ENCODE measurements at regions not wholly inside any gene's neighbourhood (a gene's known extent, or its start where the extent isn't known, plus 50 kb on each side); places are given as distances from the start of the nearest gene placed in this dataset.

- no peak overlapping the region for H3K4me3 ChIP-seq (replicated peaks; ENCODE audit: low read depth, low read length)
- TF ChIP-seq CTCF (IDR thresholded peaks at IDR 0.05; ENCODE audit: low read length, missing control alignments), result no peak
- no peak for DNase-seq (ENCODE audit: low read depth)
Measured at GRCh38 chr6:164469276-164469949, 840.0 kb downstream of the C6orf118 start.

- TF ChIP-seq CTCF (IDR thresholded peaks at IDR 0.05; ENCODE audit: low read length, missing control alignments), result no peak
- DNase-seq (ENCODE audit: low read depth), result no peak
- no peak overlapping the region for H3K4me3 ChIP-seq (replicated peaks; ENCODE audit: low read depth, low read length)
Measured at GRCh38 chr6:164455835-164456234, 853.6 kb downstream of the C6orf118 start.

GRCh38 chr6:164453835-164454234 is 855.6 kb downstream of the C6orf118 start:
- DNase-seq (ENCODE audit: low read depth), result no peak
- TF ChIP-seq CTCF (IDR thresholded peaks at IDR 0.05; ENCODE audit: low read length, missing control alignments), result no peak
- H3K4me3 ChIP-seq (replicated peaks; ENCODE audit: low read depth, low read length), result no peak overlapping the region

GRCh38 chr6:164442572-164442971 is 866.8 kb downstream of the C6orf118 start:
- no peak overlapping the region for H3K4me3 ChIP-seq (replicated peaks; ENCODE audit: low read depth, low read length)
- no peak for DNase-seq (ENCODE audit: low read depth)
- TF ChIP-seq CTCF (IDR thresholded peaks at IDR 0.05; ENCODE audit: low read length, missing control alignments), result no peak

- no peak for DNase-seq (ENCODE audit: low read depth)
- no peak for TF ChIP-seq CTCF (IDR thresholded peaks at IDR 0.05; ENCODE audit: low read length, missing control alignments)
- H3K4me3 ChIP-seq (replicated peaks; ENCODE audit: low read depth, low read length), result no peak overlapping the region
Measured at GRCh38 chr6:164439331-164439730, 870.1 kb downstream of the C6orf118 start.

- DNase-seq (ENCODE audit: low read depth), result no peak
- H3K4me3 ChIP-seq (replicated peaks; ENCODE audit: low read depth, low read length), result no peak overlapping the region
- TF ChIP-seq CTCF (IDR thresholded peaks at IDR 0.05; ENCODE audit: low read length, missing control alignments), result no peak
Measured at GRCh38 chr6:164436976-164437375, 872.4 kb downstream of the C6orf118 start.

GRCh38 chr6:164427728-164428402 is 881.5 kb downstream of the C6orf118 start:
- H3K4me3 ChIP-seq (replicated peaks; ENCODE audit: low read depth, low read length), result no peak overlapping the region
- DNase-seq (ENCODE audit: low read depth), result no peak
- TF ChIP-seq CTCF (IDR thresholded peaks at IDR 0.05; ENCODE audit: low read length, missing control alignments), result no peak
